Stimulated activated memory B cell treated with anti-CD40 and anti-IgM and Interleukin-4, amounts not matched to agents 10 μg/mL and 1 μg/mL and 100 μg/mL, for 72 hours (primary cell): ENCODE measurements at regions not wholly inside any gene's neighbourhood (a gene's known extent, or its start where the extent isn't known, plus 50 kb on each side); places are given as distances from the start of the nearest gene placed in this dataset.

ENCODE experiments used
- ATAC-seq: fragments of 150-1000 bp; cut with Tn5 transposase; 2 replicates; pipeline ENCODE4 v1.10.0; 2021
- H3K27ac Mint-ChIP-seq: one replicate; pipeline ENCODE4 v1.8.0; 2022; ENCODE audit warnings: mild to moderate bottlenecking, mixed read lengths
- H3K27me3 Mint-ChIP-seq: one replicate; pipeline ENCODE4 v1.8.0; 2022; ENCODE audit warnings: mixed read lengths
- H3K36me3 Mint-ChIP-seq: one replicate; pipeline ENCODE4 v1.8.0; 2022; ENCODE audit warnings: mixed read lengths
- H3K4me1 Mint-ChIP-seq: one replicate; pipeline ENCODE4 v1.8.0; 2022; ENCODE audit warnings: mixed read lengths
- H3K4me3 Mint-ChIP-seq: one replicate; pipeline ENCODE4 v1.8.0; 2022; ENCODE audit warnings: mild to moderate bottlenecking, moderate library complexity, mixed read lengths
- H3K9me3 Mint-ChIP-seq: one replicate; pipeline ENCODE4 v1.8.0; 2022; ENCODE audit warnings: mixed read lengths

GRCh38 chr2:6576302-6576701 lies 289.4 kb downstream of the CMPK2 start:
- no peak for ATAC-seq
- Mint-ChIP-seq H3K4me1 (no peaks in the 10 kb centered on the region), H3K27me3 (peaks cover 8% of the 10 kb centered on the region), H3K9me3 (no peaks in the 10 kb centered on the region), H3K4me3 (no peak overlapping the region), H3K27ac (no peak overlapping the region), H3K36me3 (no peaks in the 10 kb centered on the region)

GRCh38 chr2:6577960-6578359 lies 287.7 kb downstream of the CMPK2 start:
- Mint-ChIP-seq H3K4me3 (no peak overlapping the region), H3K27ac (no peak overlapping the region), H3K9me3 (no peaks in the 10 kb centered on the region), H3K4me1 (no peaks in the 10 kb centered on the region), H3K27me3 (peaks cover 8% of the 10 kb centered on the region), H3K36me3 (no peaks in the 10 kb centered on the region)
- no peak for ATAC-seq

GRCh38 chr2:6578416-6578815 lies 287.3 kb downstream of the CMPK2 start:
- ATAC-seq: no peak
- Mint-ChIP-seq H3K4me1 (no peaks in the 10 kb centered on the region), H3K27ac (no peak overlapping the region), H3K27me3 (peaks cover 8% of the 10 kb centered on the region), H3K36me3 (no peaks in the 10 kb centered on the region), H3K4me3 (no peak overlapping the region), H3K9me3 (no peaks in the 10 kb centered on the region)

GRCh38 chr2:6579281-6579680 lies 286.4 kb downstream of the CMPK2 start:
- H3K27ac Mint-ChIP-seq: no peak overlapping the region
- H3K36me3 Mint-ChIP-seq: no peaks in the 10 kb centered on the region
- H3K9me3 Mint-ChIP-seq: no peaks in the 10 kb centered on the region
- H3K27me3 Mint-ChIP-seq: peaks cover 8% of the 10 kb centered on the region
- no peaks in the 10 kb centered on the region for H3K4me1 Mint-ChIP-seq
- ATAC-seq: no peak
- H3K4me3 Mint-ChIP-seq: no peak overlapping the region

GRCh38 chr2:6580982-6581381 lies 284.7 kb downstream of the CMPK2 start:
- Mint-ChIP-seq H3K4me1 (no peaks in the 10 kb centered on the region), H3K9me3 (no peaks in the 10 kb centered on the region), H3K27me3 (peaks cover 8% of the 10 kb centered on the region), H3K4me3 (no peak overlapping the region), H3K36me3 (no peaks in the 10 kb centered on the region), H3K27ac (no peak overlapping the region)
- ATAC-seq: no peak

- H3K36me3 Mint-ChIP-seq: no peaks in the 10 kb centered on the region
- no peaks in the 10 kb centered on the region for H3K4me1 Mint-ChIP-seq
- H3K27me3 Mint-ChIP-seq: no peaks in the 10 kb centered on the region
- peaks cover 6% of the 10 kb centered on the region for H3K9me3 Mint-ChIP-seq
- ATAC-seq: no peak
- no peak overlapping the region for H3K4me3 Mint-ChIP-seq
- H3K27ac Mint-ChIP-seq: no peak overlapping the region
Measured at GRCh38 chr2:6589150-6589549, 276.6 kb downstream of the CMPK2 start.

- H3K27me3 Mint-ChIP-seq: no peaks in the 10 kb centered on the region
- H3K27ac Mint-ChIP-seq: no peak overlapping the region
- no peak overlapping the region for H3K4me3 Mint-ChIP-seq
- H3K36me3 Mint-ChIP-seq: no peaks in the 10 kb centered on the region
- peaks cover 6% of the 10 kb centered on the region for H3K9me3 Mint-ChIP-seq
- H3K4me1 Mint-ChIP-seq: no peaks in the 10 kb centered on the region
- ATAC-seq: no peak
Measured at GRCh38 chr2:6590442-6590841, 275.3 kb downstream of the CMPK2 start.

- Mint-ChIP-seq H3K4me1 (no peaks in the 10 kb centered on the region), H3K36me3 (no peaks in the 10 kb centered on the region), H3K9me3 (no peaks in the 10 kb centered on the region), H3K27ac (no peak overlapping the region), H3K27me3 (no peaks in the 10 kb centered on the region), H3K4me3 (no peak overlapping the region)
- peak; percentile 16 for ATAC-seq
Measured at GRCh38 chr2:6602471-6602870, 263.2 kb downstream of the CMPK2 start.

GRCh38 chr2:6605836-6606505 lies 259.7 kb downstream of the CMPK2 start:
- Mint-ChIP-seq H3K9me3 (peaks cover 3% of the 10 kb centered on the region), H3K27ac (no peak overlapping the region), H3K36me3 (no peaks in the 10 kb centered on the region), H3K4me3 (no peak overlapping the region), H3K27me3 (no peaks in the 10 kb centered on the region), H3K4me1 (no peaks in the 10 kb centered on the region)
- no peak for ATAC-seq

GRCh38 chr2:6617794-6618193 lies 247.9 kb downstream of the CMPK2 start:
- no peak for ATAC-seq
- H3K9me3 Mint-ChIP-seq: peaks cover 9% of the 10 kb centered on the region

GRCh38 chr2:6618201-6618600 lies 247.5 kb downstream of the CMPK2 start:
- ATAC-seq: no peak
- Mint-ChIP-seq H3K4me1 (no peaks in the 10 kb centered on the region), H3K36me3 (no peaks in the 10 kb centered on the region), H3K27ac (no peak overlapping the region), H3K27me3 (peaks cover 10% of the 10 kb centered on the region), H3K4me3 (no peak overlapping the region), H3K9me3 (peaks cover 8% of the 10 kb centered on the region)

More at GRCh38 chr2:6617794-6618193, 247.9 kb downstream of the CMPK2 start:
- Mint-ChIP-seq H3K4me1 (no peaks in the 10 kb centered on the region), H3K27me3 (peaks cover 10% of the 10 kb centered on the region), H3K27ac (no peak overlapping the region), H3K4me3 (no peak overlapping the region), H3K36me3 (no peaks in the 10 kb centered on the region)

GRCh38 chr2:6623746-6624145 lies 242.0 kb downstream of the CMPK2 start:
- no peak overlapping the region for H3K27ac Mint-ChIP-seq
- H3K4me1 Mint-ChIP-seq: no peaks in the 10 kb centered on the region
- no peak overlapping the region for H3K4me3 Mint-ChIP-seq

GRCh38 chr2:6626401-6627012 lies 239.2 kb downstream of the CMPK2 start:
- ATAC-seq: no peak
- H3K27ac Mint-ChIP-seq: no peak overlapping the region
- no peaks in the 10 kb centered on the region for H3K4me1 Mint-ChIP-seq
- no peaks in the 10 kb centered on the region for H3K36me3 Mint-ChIP-seq
- H3K4me3 Mint-ChIP-seq: no peak overlapping the region
- no peaks in the 10 kb centered on the region for H3K27me3 Mint-ChIP-seq
- H3K9me3 Mint-ChIP-seq: peaks cover 4% of the 10 kb centered on the region

More at GRCh38 chr2:6623746-6624145, 242.0 kb downstream of the CMPK2 start:
- ATAC-seq: no peak
- Mint-ChIP-seq H3K27me3 (no peaks in the 10 kb centered on the region), H3K36me3 (no peaks in the 10 kb centered on the region), H3K9me3 (peaks cover 4% of the 10 kb centered on the region)

- Mint-ChIP-seq H3K27ac (no peak overlapping the region), H3K36me3 (no peaks in the 10 kb centered on the region), H3K27me3 (no peaks in the 10 kb centered on the region), H3K4me3 (no peak overlapping the region), H3K4me1 (no peaks in the 10 kb centered on the region), H3K9me3 (peaks cover 4% of the 10 kb centered on the region)
- no peak for ATAC-seq
Measured at GRCh38 chr2:6627316-6627715, 238.4 kb downstream of the CMPK2 start.

GRCh38 chr2:6630209-6630608 lies 235.5 kb downstream of the CMPK2 start:
- H3K9me3 Mint-ChIP-seq: no peaks in the 10 kb centered on the region
- no peaks in the 10 kb centered on the region for H3K36me3 Mint-ChIP-seq
- no peak for ATAC-seq
- no peaks in the 10 kb centered on the region for H3K4me1 Mint-ChIP-seq
- H3K4me3 Mint-ChIP-seq: no peak overlapping the region
- H3K27ac Mint-ChIP-seq: no peak overlapping the region
- no peaks in the 10 kb centered on the region for H3K27me3 Mint-ChIP-seq

GRCh38 chr2:6635296-6635695 lies 230.4 kb downstream of the CMPK2 start:
- H3K36me3 Mint-ChIP-seq: no peaks in the 10 kb centered on the region
- no peak overlapping the region for H3K27ac Mint-ChIP-seq
- no peak for ATAC-seq
- no peaks in the 10 kb centered on the region for H3K9me3 Mint-ChIP-seq
- H3K4me3 Mint-ChIP-seq: no peak overlapping the region
- no peaks in the 10 kb centered on the region for H3K4me1 Mint-ChIP-seq
- H3K27me3 Mint-ChIP-seq: no peaks in the 10 kb centered on the region
